Neural cell (in vitro differentiated cells): ENCODE measurements at regions not wholly inside any gene's neighbourhood (a gene's known extent, or its start where the extent isn't known, plus 50 kb on each side); places are given as distances from the start of the nearest gene placed in this dataset.

Source experiments
- H2AFZ ChIP-seq: fragments of 200-600, 300-800 bp; sonication (generic), shearing (Covaris generic); 2 replicates; pipeline ENCODE4 v1.6.0; 2014; ENCODE audit warnings: low read depth, mild to moderate bottlenecking, antibody characterized with exemption, low read length, moderate library complexity
- H3F3A ChIP-seq: fragments of 200-600 bp; shearing (Covaris generic); 2 replicates; pipeline ENCODE4 v1.6.1; 2016; ENCODE audit warnings: mild to moderate bottlenecking, moderate library complexity, mixed read lengths, antibody characterized with exemption, low read length; ENCODE audit not compliant: insufficient read depth, poor library complexity, severe bottlenecking
- H3K27ac ChIP-seq: fragments of 200-600, 300-800 bp; sonication (generic), shearing (Covaris generic); 2 replicates; pipeline ENCODE4 v1.5.1; 2014; ENCODE audit warnings: mild to moderate bottlenecking, low read length, moderate library complexity
- H3K27me3 ChIP-seq: fragments of 300-800, 200-600 bp; sonication (generic), shearing (Covaris generic); 2 replicates; pipeline ENCODE4 v1.6.0; 2014; ENCODE audit warnings: mild to moderate bottlenecking, low read depth, low read length, moderate library complexity; ENCODE audit not compliant: insufficient read depth
- H3K36me3 ChIP-seq: fragments of 300-800, 200-600 bp; sonication (generic), shearing (Covaris generic); 2 replicates; pipeline ENCODE4 v1.5.1; 2014; ENCODE audit warnings: mild to moderate bottlenecking, antibody characterized with exemption, low read length, moderate library complexity; ENCODE audit not compliant: insufficient read depth
- H3K4me2 ChIP-seq: fragments of 300-800, 200-600 bp; sonication (generic), shearing (Covaris generic); 2 replicates; pipeline ENCODE4 v1.6.0; 2014; ENCODE audit warnings: mild to moderate bottlenecking, low read length
- H3K4me3 ChIP-seq: fragments of 300-800, 200-600 bp; sonication (generic), shearing (Covaris generic); 2 replicates; pipeline ENCODE4 v1.5.1; 2014; ENCODE audit warnings: mild to moderate bottlenecking, low read length, moderate library complexity
- H3K79me2 ChIP-seq: fragments of 200-600 bp; shearing (Covaris generic); replicated peaks from 2 replicates; pipeline ENCODE4 v1.6.0; 2014; ENCODE audit warnings: mild to moderate bottlenecking, low read length, moderate library complexity; ENCODE audit not compliant: insufficient read depth
- H3K9ac ChIP-seq: fragments of 300-800, 200-600 bp; sonication (generic), shearing (Covaris generic); 2 replicates; pipeline ENCODE4 v1.6.1; 2016; ENCODE audit warnings: mild to moderate bottlenecking, low read length, mixed read lengths
- H3K9me2 ChIP-seq: fragments of 200-600 bp; shearing (Covaris generic); 2 replicates; pipeline ENCODE4 v1.6.1; 2016; ENCODE audit warnings: mild to moderate bottlenecking, low read length, mixed read lengths; ENCODE audit not compliant: insufficient read depth
- H3K9me3 ChIP-seq: fragments of 200-600, 300-800 bp; sonication (generic), shearing (Covaris generic); 2 replicates; pipeline ENCODE4 v1.6.1; 2016; ENCODE audit warnings: mild to moderate bottlenecking, mixed run types, low read length, moderate library complexity, mixed read lengths
- H4K20me1 ChIP-seq: fragments of 200-600 bp; shearing (Covaris generic); 2 replicates; pipeline ENCODE4 v1.6.1; 2016; ENCODE audit warnings: mild to moderate bottlenecking, mixed run types; ENCODE audit not compliant: insufficient read depth
- EP300 ChIP-seq: fragments of 450-650 bp; conservative IDR thresholded peaks from 2 replicates; pipeline ENCODE4 v1.6.1; 2014; ENCODE audit warnings: antibody characterized with exemption, mild to moderate bottlenecking, moderate library complexity; ENCODE audit not compliant: poor library complexity, severe bottlenecking
- EZH2 ChIP-seq: fragments of 200-600, 300-800 bp; shearing (Covaris generic), sonication (generic); IDR thresholded peaks from 2 replicates; pipeline ENCODE4 v1.6.1; 2014; ENCODE audit warnings: antibody characterized with exemption, low read length, borderline replicate concordance, mild to moderate bottlenecking; ENCODE audit not compliant: insufficient read depth, poor library complexity, severe bottlenecking
- MXI1 ChIP-seq: fragments of 450-650 bp; conservative IDR thresholded peaks from 2 replicates; pipeline ENCODE4 v1.6.1; 2014; ENCODE audit warnings: antibody characterized with exemption, mild to moderate bottlenecking; ENCODE audit not compliant: poor library complexity, severe bottlenecking
- POLR2AphosphoS5 ChIP-seq: IDR thresholded peaks from 2 replicates; pipeline ENCODE4 v1.6.1; 2012
- RAD21 ChIP-seq: fragments of 450-650 bp; conservative IDR thresholded peaks from 2 replicates; pipeline ENCODE4 v1.6.1; 2014; ENCODE audit warnings: antibody characterized with exemption, mild to moderate bottlenecking, moderate library complexity
- SMC3 ChIP-seq: fragments of 450-650 bp; conservative IDR thresholded peaks from 2 replicates; pipeline ENCODE4 v1.6.1; 2014; ENCODE audit warnings: antibody characterized with exemption, mild to moderate bottlenecking, moderate library complexity; ENCODE audit not compliant: poor library complexity
- TAF1 ChIP-seq: IDR thresholded peaks from 2 replicates; pipeline ENCODE4 v1.6.1; 2012; ENCODE audit warnings: low read depth
- TF ChIP-seq, protein P1 (sequence below): IDR thresholded peaks from 2 replicates; pipeline ENCODE4 v1.6.1; 2012; ENCODE audit warnings: borderline replicate concordance
- TF ChIP-seq, protein P2 (sequence below): fragments of 450-650 bp; IDR thresholded peaks from 2 replicates; pipeline ENCODE4 v1.5.1; 2014; ENCODE audit warnings: antibody characterized with exemption, mild to moderate bottlenecking, moderate library complexity; ENCODE audit not compliant: poor library complexity, severe bottlenecking

DNA sequence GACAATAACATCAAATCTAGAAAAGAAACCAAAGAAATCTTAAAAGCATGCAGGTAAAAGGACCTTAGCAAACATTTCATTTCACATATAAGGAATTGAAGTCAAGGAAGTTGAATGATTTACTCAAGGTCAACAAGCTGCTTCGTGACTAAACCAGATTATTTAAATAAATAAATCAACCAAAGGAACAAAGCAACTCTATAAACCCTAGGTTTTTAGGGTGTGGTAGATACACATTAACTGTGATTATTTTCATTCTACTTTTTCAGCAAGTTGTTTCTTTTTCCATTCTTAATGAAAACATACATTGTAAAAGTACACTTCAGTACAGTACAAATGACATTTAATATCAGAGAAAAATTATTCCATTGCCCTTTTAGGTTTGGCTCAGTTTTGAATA is 382.0 kb upstream of the STEAP1 start:
- no peaks in the 10 kb centered on the region for H3K9me3 ChIP-seq
- H3K4me2 ChIP-seq: no peak overlapping the region
- H3K27ac ChIP-seq: peak overlapping the region; percentile 38
- no peaks in the 10 kb centered on the region for H3K36me3 ChIP-seq
- H3K4me3 ChIP-seq: no peak overlapping the region
- H3K9me2 ChIP-seq: no peaks in the 10 kb centered on the region
- H3K27me3 ChIP-seq: no peaks in the 10 kb centered on the region
- H3K79me2 ChIP-seq: no peaks in the 10 kb centered on the region
- TF ChIP-seq, protein P1, sequence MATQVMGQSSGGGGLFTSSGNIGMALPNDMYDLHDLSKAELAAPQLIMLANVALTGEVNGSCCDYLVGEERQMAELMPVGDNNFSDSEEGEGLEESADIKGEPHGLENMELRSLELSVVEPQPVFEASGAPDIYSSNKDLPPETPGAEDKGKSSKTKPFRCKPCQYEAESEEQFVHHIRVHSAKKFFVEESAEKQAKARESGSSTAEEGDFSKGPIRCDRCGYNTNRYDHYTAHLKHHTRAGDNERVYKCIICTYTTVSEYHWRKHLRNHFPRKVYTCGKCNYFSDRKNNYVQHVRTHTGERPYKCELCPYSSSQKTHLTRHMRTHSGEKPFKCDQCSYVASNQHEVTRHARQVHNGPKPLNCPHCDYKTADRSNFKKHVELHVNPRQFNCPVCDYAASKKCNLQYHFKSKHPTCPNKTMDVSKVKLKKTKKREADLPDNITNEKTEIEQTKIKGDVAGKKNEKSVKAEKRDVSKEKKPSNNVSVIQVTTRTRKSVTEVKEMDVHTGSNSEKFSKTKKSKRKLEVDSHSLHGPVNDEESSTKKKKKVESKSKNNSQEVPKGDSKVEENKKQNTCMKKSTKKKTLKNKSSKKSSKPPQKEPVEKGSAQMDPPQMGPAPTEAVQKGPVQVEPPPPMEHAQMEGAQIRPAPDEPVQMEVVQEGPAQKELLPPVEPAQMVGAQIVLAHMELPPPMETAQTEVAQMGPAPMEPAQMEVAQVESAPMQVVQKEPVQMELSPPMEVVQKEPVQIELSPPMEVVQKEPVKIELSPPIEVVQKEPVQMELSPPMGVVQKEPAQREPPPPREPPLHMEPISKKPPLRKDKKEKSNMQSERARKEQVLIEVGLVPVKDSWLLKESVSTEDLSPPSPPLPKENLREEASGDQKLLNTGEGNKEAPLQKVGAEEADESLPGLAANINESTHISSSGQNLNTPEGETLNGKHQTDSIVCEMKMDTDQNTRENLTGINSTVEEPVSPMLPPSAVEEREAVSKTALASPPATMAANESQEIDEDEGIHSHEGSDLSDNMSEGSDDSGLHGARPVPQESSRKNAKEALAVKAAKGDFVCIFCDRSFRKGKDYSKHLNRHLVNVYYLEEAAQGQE: no peak
- TF ChIP-seq POLR2AphosphoS5 (no peak), EZH2 (no peak), SMC3 (no peak), EP300 (no peak), TAF1 (no peak), MXI1 (no peak), RAD21 (no peak)
- TF ChIP-seq, protein P2, sequence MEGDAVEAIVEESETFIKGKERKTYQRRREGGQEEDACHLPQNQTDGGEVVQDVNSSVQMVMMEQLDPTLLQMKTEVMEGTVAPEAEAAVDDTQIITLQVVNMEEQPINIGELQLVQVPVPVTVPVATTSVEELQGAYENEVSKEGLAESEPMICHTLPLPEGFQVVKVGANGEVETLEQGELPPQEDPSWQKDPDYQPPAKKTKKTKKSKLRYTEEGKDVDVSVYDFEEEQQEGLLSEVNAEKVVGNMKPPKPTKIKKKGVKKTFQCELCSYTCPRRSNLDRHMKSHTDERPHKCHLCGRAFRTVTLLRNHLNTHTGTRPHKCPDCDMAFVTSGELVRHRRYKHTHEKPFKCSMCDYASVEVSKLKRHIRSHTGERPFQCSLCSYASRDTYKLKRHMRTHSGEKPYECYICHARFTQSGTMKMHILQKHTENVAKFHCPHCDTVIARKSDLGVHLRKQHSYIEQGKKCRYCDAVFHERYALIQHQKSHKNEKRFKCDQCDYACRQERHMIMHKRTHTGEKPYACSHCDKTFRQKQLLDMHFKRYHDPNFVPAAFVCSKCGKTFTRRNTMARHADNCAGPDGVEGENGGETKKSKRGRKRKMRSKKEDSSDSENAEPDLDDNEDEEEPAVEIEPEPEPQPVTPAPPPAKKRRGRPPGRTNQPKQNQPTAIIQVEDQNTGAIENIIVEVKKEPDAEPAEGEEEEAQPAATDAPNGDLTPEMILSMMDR: no peak
- no peaks in the 10 kb centered on the region for H4K20me1 ChIP-seq
- H3K9ac ChIP-seq: no peak overlapping the region
- H2AFZ ChIP-seq: no peak overlapping the region
- H3F3A ChIP-seq: peaks cover 2% of the 10 kb centered on the region

DNA sequence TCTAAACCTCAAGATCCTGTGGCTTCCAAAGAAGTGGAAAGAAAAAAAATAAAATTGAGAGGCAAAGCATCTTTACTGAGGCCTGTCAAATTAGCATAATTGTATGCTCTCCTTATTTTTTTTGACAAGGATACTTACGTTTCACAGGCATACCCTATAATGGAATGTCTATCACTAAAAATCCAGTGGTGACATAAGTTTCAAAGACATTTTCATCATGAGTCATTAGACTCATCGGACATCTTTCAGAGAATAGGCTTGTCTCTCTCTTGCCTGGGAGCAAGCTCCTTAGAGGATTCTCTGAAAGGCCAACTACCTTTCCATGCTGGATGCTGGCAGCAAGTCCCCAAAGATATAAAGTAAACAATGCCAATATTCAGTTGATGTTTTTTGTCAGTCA is 380.7 kb upstream of the STEAP1 start:
- Histone ChIP-seq H3F3A (no peaks in the 10 kb centered on the region), H3K9me3 (no peaks in the 10 kb centered on the region), H4K20me1 (no peaks in the 10 kb centered on the region), H3K9ac (no peak overlapping the region), H3K36me3 (no peaks in the 10 kb centered on the region), H3K4me2 (no peak overlapping the region), H3K4me3 (no peak overlapping the region), H3K27me3 (no peaks in the 10 kb centered on the region), H3K27ac (peak overlapping the region; percentile 57), H3K9me2 (no peaks in the 10 kb centered on the region), H3K79me2 (no peaks in the 10 kb centered on the region), H2AFZ (no peak overlapping the region)
- TF ChIP-seq RAD21: no peak
- TF ChIP-seq, protein P2: no peak
- TF ChIP-seq, protein P1: peak; percentile 53
- TF ChIP-seq MXI1: no peak
- TF ChIP-seq EZH2: no peak
- peak; percentile 99 for TF ChIP-seq EP300
- peak; percentile 82 for TF ChIP-seq POLR2AphosphoS5
